ENCODE measurements at regions not wholly inside any gene's neighbourhood (a gene's known extent, or its start where the extent isn't known, plus 50 kb on each side); places are given as distances from the start of the nearest gene placed in this dataset.

GRCh38 chr5:5583023-5583765 is 160.7 kb downstream of the ICE1 start:
- no peak for DNase-seq
- intact Hi-C loops (cut with micrococcal nuclease; ENCODE audit: unreplicated experiment): no loop called here
- Mint-ChIP-seq H3K27me3 (ENCODE audit: unreplicated experiment) (peaks cover 8% of the 10 kb centered on the region), H3K4me1 (ENCODE audit: low read depth, unreplicated experiment) (no peaks in the 10 kb centered on the region), H3K27ac (ENCODE audit: unreplicated experiment) (no peak overlapping the region), H3K9me3 (ENCODE audit: low read depth, unreplicated experiment) (peaks cover 8% of the 10 kb centered on the region), H3K36me3 (ENCODE audit: insufficient read depth, unreplicated experiment) (no peaks in the 10 kb centered on the region), H3K4me3 (ENCODE audit: low read depth, unreplicated experiment) (no peak overlapping the region)
- CTCF ChIA-PET: no interaction called here
- TF ChIP-seq CTCF (IDR thresholded peaks at IDR 0.05; ENCODE audit: unreplicated experiment): no peak
- no TSS peak for BruUV-seq (replicated peaks)

- Mint-ChIP-seq H3K36me3 (ENCODE audit: insufficient read depth, unreplicated experiment) (no peaks in the 10 kb centered on the region), H3K27me3 (ENCODE audit: unreplicated experiment) (no peaks in the 10 kb centered on the region), H3K4me1 (ENCODE audit: low read depth, unreplicated experiment) (no peaks in the 10 kb centered on the region), H3K9me3 (ENCODE audit: low read depth, unreplicated experiment) (no peaks in the 10 kb centered on the region), H3K4me3 (ENCODE audit: low read depth, unreplicated experiment) (no peak overlapping the region), H3K27ac (ENCODE audit: unreplicated experiment) (no peak overlapping the region)
- TF ChIP-seq CTCF (IDR thresholded peaks at IDR 0.05; ENCODE audit: unreplicated experiment): no peak
- no peak for DNase-seq
- BruUV-seq (replicated peaks): no TSS peak
- CTCF ChIA-PET: no interaction called here
- intact Hi-C loops (cut with micrococcal nuclease; ENCODE audit: unreplicated experiment): no loop called here
Observed at GRCh38 chr5:5581080-5581479, 158.6 kb downstream of the ICE1 start.

- no TSS peak for BruUV-seq (replicated peaks)
Observed at GRCh38 chr5:5576744-5577143, 154.3 kb downstream of the ICE1 start.

GRCh38 chr5:5575461-5575860 is 153.0 kb downstream of the ICE1 start:
- Mint-ChIP-seq H3K27ac (ENCODE audit: unreplicated experiment) (no peak overlapping the region), H3K27me3 (ENCODE audit: unreplicated experiment) (no peaks in the 10 kb centered on the region), H3K9me3 (ENCODE audit: low read depth, unreplicated experiment) (peaks cover 2% of the 10 kb centered on the region), H3K4me1 (ENCODE audit: low read depth, unreplicated experiment) (no peaks in the 10 kb centered on the region), H3K4me3 (ENCODE audit: low read depth, unreplicated experiment) (no peak overlapping the region), H3K36me3 (ENCODE audit: insufficient read depth, unreplicated experiment) (no peaks in the 10 kb centered on the region)
- TF ChIP-seq CTCF (IDR thresholded peaks at IDR 0.05; ENCODE audit: unreplicated experiment): no peak
- CTCF ChIA-PET: no interaction called here
- DNase-seq: no peak
- intact Hi-C loops (cut with micrococcal nuclease; ENCODE audit: unreplicated experiment): no loop called here
- BruUV-seq (replicated peaks): no TSS peak

More at GRCh38 chr5:5576744-5577143, 154.3 kb downstream of the ICE1 start:
- DNase-seq: no peak
- Mint-ChIP-seq H3K4me1 (ENCODE audit: low read depth, unreplicated experiment) (no peaks in the 10 kb centered on the region), H3K4me3 (ENCODE audit: low read depth, unreplicated experiment) (no peak overlapping the region), H3K27ac (ENCODE audit: unreplicated experiment) (no peak overlapping the region), H3K36me3 (ENCODE audit: insufficient read depth, unreplicated experiment) (no peaks in the 10 kb centered on the region), H3K27me3 (ENCODE audit: unreplicated experiment) (no peaks in the 10 kb centered on the region), H3K9me3 (ENCODE audit: low read depth, unreplicated experiment) (peaks cover 2% of the 10 kb centered on the region)
- CTCF ChIA-PET: no interaction called here
- TF ChIP-seq CTCF (IDR thresholded peaks at IDR 0.05; ENCODE audit: unreplicated experiment): no peak
- intact Hi-C loops (cut with micrococcal nuclease; ENCODE audit: unreplicated experiment): no loop called here

Data from Calu3 (cell line).